ENCODE measurements at regions not wholly inside any gene's neighbourhood (a gene's known extent, or its start where the extent isn't known, plus 50 kb on each side); places are given as distances from the start of the nearest gene placed in this dataset.

GRCh38 chr1:199799116-199799515 is 228.4 kb upstream of the NR5A2 start:
- TF ChIP-seq POLR2A (IDR thresholded peaks at IDR 0.05; ENCODE audit: low read depth, low read length), result no peak
- no peak for TF ChIP-seq POLR2AphosphoS5 (IDR thresholded peaks at IDR 0.05; ENCODE audit: low read depth, low read length)
- TF ChIP-seq TAF1 (IDR thresholded peaks at IDR 0.05; ENCODE audit: low read depth, low read length), result no peak
